Suprapubic skin (tissue), 4 donors: ENCODE measurements at regions not wholly inside any gene's neighbourhood (a gene's known extent, or its start where the extent isn't known, plus 50 kb on each side); places are given as distances from the start of the nearest gene placed in this dataset.
A peak's percentile ranks its signal among the peaks of the same experiment; 100 is the strongest.

Experiments used
- DNase-seq, 2 donors: peaks; one replicate each; pipeline ENCODE4 v3.0.0-alpha.2; 2019; ENCODE audit warnings: low spot score in 2 of 2
- H3K27ac ChIP-seq: fragments of 200-600 bp; sonication (generic); one replicate; pipeline ENCODE4 v1.5.1; 2019
- H3K27me3 ChIP-seq: fragments of 200-600 bp; sonication (generic); one replicate; pipeline ENCODE4 v1.5.1; 2019
- H3K36me3 ChIP-seq: fragments of 200-600 bp; sonication (generic); one replicate; pipeline ENCODE4 v1.5.1; 2019
- H3K4me1 ChIP-seq: fragments of 200-600 bp; sonication (generic); one replicate; pipeline ENCODE4 v1.5.1; 2019
- H3K4me3 ChIP-seq: fragments of 200-600 bp; sonication (generic); one replicate; pipeline ENCODE4 v1.5.1; 2019; ENCODE audit warnings: mild to moderate bottlenecking
- H3K9me3 ChIP-seq: fragments of 200-600 bp; sonication (generic); one replicate; pipeline ENCODE4 v1.5.1; 2019
- CTCF ChIP-seq, 2 donors: fragments of 200-600 bp in 1 of 2; fragments of 450-650 bp in 1 of 2; sonication (generic) in 1 of 2; IDR thresholded peaks; one replicate each; pipeline ENCODE4 v1.5.1; 2016 to 2019; ENCODE audit warnings: antibody characterized with exemption in 2 of 2, mild to moderate bottlenecking in 1 of 2, moderate library complexity in 1 of 2
- EP300 ChIP-seq: sonication (generic); formaldehyde crosslinking; IDR thresholded peaks from one replicate; pipeline ENCODE4 v1.6.1; 2017; ENCODE audit warnings: antibody characterized with exemption
- POLR2A ChIP-seq, 2 donors: fragments of 450-650 bp; IDR thresholded peaks; one replicate each; pipeline ENCODE4 v1.6.1; 2017; ENCODE audit warnings: antibody characterized with exemption in 2 of 2, mild to moderate bottlenecking in 2 of 2, moderate library complexity in 2 of 2
- POLR2AphosphoS5 ChIP-seq, 3 donors: sonication (generic); formaldehyde crosslinking; IDR thresholded peaks; one replicate each; pipeline ENCODE4 v1.6.1; 2017; ENCODE audit warnings: antibody characterized with exemption in 3 of 3
- WGBS: methylation state at CpG from one replicate; pipeline ENCODE4 v1.1.5; 2018; 5-methylcytosine and 5-hydroxymethylcytosine counted together

DNA sequence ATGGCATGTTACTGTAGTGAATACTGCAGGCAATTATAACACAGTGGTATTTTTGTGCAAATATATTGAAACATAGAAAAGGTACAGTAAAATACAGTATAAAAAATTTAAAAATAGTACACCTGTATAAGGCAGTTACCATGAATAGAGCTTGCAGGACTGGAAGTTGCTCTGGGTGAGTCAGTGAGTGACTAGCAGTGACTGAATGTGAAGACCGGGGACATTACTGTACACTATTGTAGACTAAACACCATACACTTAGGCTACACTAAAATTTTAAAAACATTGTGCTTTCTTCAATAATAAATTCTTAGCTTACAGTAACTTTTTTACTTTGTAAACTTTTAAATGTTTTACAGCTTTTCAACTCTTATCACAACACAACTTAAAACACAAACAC lies 181.7 kb downstream of the GALC start:
- H3K36me3 ChIP-seq: no peaks in the 10 kb centered on the region
- TF ChIP-seq POLR2A (IDR thresholded peaks at IDR 0.05) (no peak), POLR2AphosphoS5 (IDR thresholded peaks at IDR 0.05) (no peak), EP300 (no peak), CTCF (IDR thresholded peaks at IDR 0.05) (no peak)
- 95% methylated on average over 1 of the region's 1 CpG for WGBS
- H3K27ac ChIP-seq: no peak overlapping the region
- H3K4me1 ChIP-seq: no peaks in the 10 kb centered on the region
- H3K27me3 ChIP-seq: no peaks in the 10 kb centered on the region
- H3K4me3 ChIP-seq: no peak overlapping the region
- H3K9me3 ChIP-seq: no peaks in the 10 kb centered on the region
- no peak for DNase-seq

DNA sequence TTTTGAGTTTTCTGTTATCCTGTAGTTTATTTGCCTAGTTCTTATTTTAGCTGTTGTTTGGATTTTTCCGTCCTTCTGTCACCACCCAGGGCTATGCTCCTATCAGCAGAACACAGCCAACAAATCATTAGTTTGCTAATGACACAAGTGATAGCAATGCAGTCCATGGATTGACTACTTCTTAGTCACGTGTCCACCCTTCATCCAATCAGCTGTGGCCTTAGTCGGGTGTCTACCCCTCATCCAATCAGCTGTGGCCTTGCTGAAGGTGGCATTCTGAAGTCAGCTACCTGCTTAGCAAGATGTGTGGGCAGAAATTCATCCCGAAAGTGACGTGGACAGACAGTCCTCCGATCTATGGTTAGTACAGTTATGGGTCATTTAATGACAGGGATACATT lies 182.3 kb downstream of the GALC start:
- Histone ChIP-seq H3K9me3 (no peaks in the 10 kb centered on the region), H3K4me3 (no peak overlapping the region), H3K4me1 (no peaks in the 10 kb centered on the region), H3K36me3 (no peaks in the 10 kb centered on the region), H3K27me3 (no peaks in the 10 kb centered on the region), H3K27ac (no peak overlapping the region)
- TF ChIP-seq POLR2AphosphoS5 (IDR thresholded peaks at IDR 0.05) (no peak), EP300 (no peak), POLR2A (IDR thresholded peaks at IDR 0.05) (no peak), CTCF (IDR thresholded peaks at IDR 0.05) (no peak)
- WGBS: 90% methylated on average over 6 of the region's 6 CpGs
- DNase-seq: no peak

DNA sequence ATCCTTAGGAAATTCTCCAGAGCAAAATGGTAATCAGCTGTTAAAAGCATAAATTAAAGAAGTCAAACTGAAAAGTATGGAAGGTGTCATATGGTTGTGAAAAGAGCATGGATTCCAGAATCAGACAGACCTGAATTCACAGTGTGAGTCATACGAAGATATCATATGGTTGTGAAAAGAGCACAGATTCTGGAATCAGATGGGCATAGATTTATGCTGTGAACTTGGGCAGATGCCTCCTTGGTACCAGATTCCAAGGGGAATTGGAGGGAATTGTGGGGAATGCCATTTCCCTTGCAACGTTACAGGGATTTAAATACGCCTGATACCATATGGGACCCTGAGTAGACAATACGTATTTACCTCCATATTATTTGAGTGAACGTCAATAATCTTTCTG lies 183.7 kb downstream of the GALC start:
- no peaks in the 10 kb centered on the region for H3K27me3 ChIP-seq
- WGBS: 94% methylated on average over 5 of the region's 5 CpGs
- no peak overlapping the region for H3K4me3 ChIP-seq
- no peaks in the 10 kb centered on the region for H3K36me3 ChIP-seq
- DNase-seq: no peak
- no peak overlapping the region for H3K27ac ChIP-seq
- no peaks in the 10 kb centered on the region for H3K4me1 ChIP-seq
- H3K9me3 ChIP-seq: no peaks in the 10 kb centered on the region
- no peak for TF ChIP-seq CTCF (IDR thresholded peaks at IDR 0.05)
- TF ChIP-seq POLR2AphosphoS5 (IDR thresholded peaks at IDR 0.05): no peak
- TF ChIP-seq EP300: no peak
- no peak for TF ChIP-seq POLR2A (IDR thresholded peaks at IDR 0.05)

GRCh38 chr14:87805315-87805723 lies 187.7 kb downstream of the GALC start:
- Histone ChIP-seq H3K27ac (no peak overlapping the region), H3K27me3 (no peaks in the 10 kb centered on the region), H3K36me3 (no peaks in the 10 kb centered on the region), H3K4me1 (no peaks in the 10 kb centered on the region), H3K4me3 (no peak overlapping the region), H3K9me3 (no peaks in the 10 kb centered on the region)
- WGBS: 6% methylated on average over 4 of the region's 4 CpGs
- peak in 1 of 2 donors; percentile 37 for TF ChIP-seq CTCF (IDR thresholded peaks at IDR 0.05)
- TF ChIP-seq POLR2A (IDR thresholded peaks at IDR 0.05): no peak
- DNase-seq: no peak

GRCh38 chr14:87800216-87800615 lies 192.8 kb downstream of the GALC start:
- no peak for DNase-seq
- no peaks in the 10 kb centered on the region for H3K27me3 ChIP-seq
- H3K4me3 ChIP-seq: no peak overlapping the region
- H3K4me1 ChIP-seq: no peaks in the 10 kb centered on the region
- no peaks in the 10 kb centered on the region for H3K36me3 ChIP-seq
- no peak overlapping the region for H3K27ac ChIP-seq
- TF ChIP-seq EP300 (no peak), CTCF (IDR thresholded peaks at IDR 0.05) (no peak), POLR2A (IDR thresholded peaks at IDR 0.05) (no peak), POLR2AphosphoS5 (IDR thresholded peaks at IDR 0.05) (no peak)
- no peaks in the 10 kb centered on the region for H3K9me3 ChIP-seq
